Caco-2 (cell line): ENCODE measurements at regions not wholly inside any gene's neighbourhood (a gene's known extent, or its start where the extent isn't known, plus 50 kb on each side); places are given as distances from the start of the nearest gene placed in this dataset.
A peak's percentile ranks its signal among the peaks of the same experiment; 100 is the strongest.
"Not testable (repeated sequence)": the region's sequence is repeated elsewhere in the genome, so short reads cannot be mapped to it uniquely, and the experiment has no call there.

Source experiments
- BruUV-seq: library from RNA; stranded (reverse); fragments of 400-500 nt; replicated peaks from 2 replicates; lab custom pipeline; 2021; lab: Mats Ljungman, UMichigan
- CTCF ChIA-PET: fragments of 300-600 bp; sonication (Branson Sonifier 250); formaldehyde crosslinking; loops from one replicate; lab custom pipeline; 2022; ENCODE audit warnings: antibody characterized with exemption; lab: Charles Lee
- POLR2A ChIA-PET: fragments of 300-600 bp; sonication (Branson Sonifier 250); formaldehyde crosslinking; loops from one replicate; lab custom pipeline; 2022; ENCODE audit warnings: antibody characterized with exemption; lab: Charles Lee
- DNase-seq, 2 experiments: peaks; one replicate each; pipeline versions ENCODE4 v3.0.0 to v3.0.0-alpha.2; 2020 to 2022
- H3K27me3 ChIP-seq: replicated peaks from 2 replicates; pipeline ENCODE4 v1.6.0; 2011; ENCODE audit warnings: low read length; ENCODE audit not compliant: control insufficient read depth, insufficient read depth
- H3K36me3 ChIP-seq: 2 replicates; pipeline ENCODE4 v1.5.1; 2011; ENCODE audit warnings: low read length; ENCODE audit not compliant: control insufficient read depth, insufficient read depth
- H3K4me1 ChIP-seq: fragments of 250-450 bp; sonication (Bioruptor Pico); 2 replicates; pipeline ENCODE4 v1.5.1; 2020; ENCODE audit warnings: mild to moderate bottlenecking
- H3K4me3 ChIP-seq: 2 replicates; pipeline ENCODE4 v1.5.1; 2011; ENCODE audit warnings: low read depth, mild to moderate bottlenecking, control low read depth, low read length
- H3K9me3 ChIP-seq: fragments of 250-450 bp; sonication (Bioruptor Pico); 2 replicates; pipeline ENCODE4 v1.5.1; 2020; ENCODE audit warnings: mild to moderate bottlenecking, moderate library complexity
- H3K27ac Mint-ChIP-seq: one replicate; pipeline ENCODE4 v1.8.0; 2022; ENCODE audit warnings: mixed read lengths; ENCODE audit not compliant: unreplicated experiment
- H3K27me3 Mint-ChIP-seq: one replicate; pipeline ENCODE4 v1.8.0; 2022; ENCODE audit warnings: mixed read lengths; ENCODE audit not compliant: insufficient read depth, unreplicated experiment
- H3K36me3 Mint-ChIP-seq: one replicate; pipeline ENCODE4 v1.8.0; 2022; ENCODE audit warnings: mild to moderate bottlenecking, mixed read lengths; ENCODE audit not compliant: insufficient read depth, unreplicated experiment
- H3K4me1 Mint-ChIP-seq: one replicate; pipeline ENCODE4 v1.8.0; 2022; ENCODE audit warnings: low read depth, mixed read lengths; ENCODE audit not compliant: unreplicated experiment
- H3K4me3 Mint-ChIP-seq: one replicate; pipeline ENCODE4 v1.8.0; 2022; ENCODE audit warnings: mild to moderate bottlenecking, moderate library complexity, mixed read lengths; ENCODE audit not compliant: unreplicated experiment
- H3K9me3 Mint-ChIP-seq: one replicate; pipeline ENCODE4 v1.8.0; 2022; ENCODE audit warnings: mixed read lengths; ENCODE audit not compliant: unreplicated experiment
- intact Hi-C: fragments of 100-400 bp; cut with micrococcal nuclease; formaldehyde crosslinking; loops from one replicate; pipeline ENCODE4 v1.10.0; 2022; ENCODE audit not compliant: unreplicated experiment
- TF ChIP-seq, protein P1 (sequence below), 2 experiments: fragments of 200-600 bp in 1 of 2; IDR thresholded peaks; 1 replicate in 1 of 2; 2 replicates in 1 of 2; pipeline versions ENCODE4 v1.5.1 to v1.8.0; 2011 to 2022; ENCODE audit warnings: antibody characterized with exemption in 1 of 2, control low read depth in 1 of 2, inconsistent platforms in 1 of 2, low read depth in 1 of 2, low read length in 1 of 2, mild to moderate bottlenecking in 1 of 2, moderate library complexity in 1 of 2; ENCODE audit not compliant: insufficient read depth in 1 of 2, severe bottlenecking in 1 of 2, unreplicated experiment in 1 of 2

DNA sequence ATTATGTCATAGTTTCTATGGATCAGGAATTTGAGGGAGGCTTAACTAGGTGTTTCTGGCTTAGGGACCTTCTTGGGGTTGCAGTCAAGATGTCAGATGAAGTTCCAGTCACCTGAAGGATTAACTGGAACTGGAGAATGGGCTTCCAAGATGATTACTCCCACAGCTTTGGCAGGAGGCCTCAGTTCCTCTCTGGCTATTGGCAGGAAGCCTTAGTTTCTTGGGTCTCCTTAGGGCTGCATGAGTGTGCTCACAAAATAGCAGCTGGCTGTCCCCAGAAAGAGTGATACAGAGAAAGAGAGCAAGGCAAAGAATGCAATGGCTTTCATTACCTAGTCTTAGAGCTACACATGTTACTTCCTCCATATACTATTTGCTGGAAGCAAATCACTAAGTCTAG, 138.1 kb upstream of the TLE4 start:
- Histone ChIP-seq H3K4me1 (no peaks in the 10 kb centered on the region), H3K4me3 (no peak overlapping the region), H3K9me3 (no peaks in the 10 kb centered on the region), H3K36me3 (no peaks in the 10 kb centered on the region), H3K27me3 (no peaks in the 10 kb centered on the region)
- Mint-ChIP-seq H3K9me3 (no peaks in the 10 kb centered on the region), H3K27ac (no peak overlapping the region), H3K4me1 (no peaks in the 10 kb centered on the region), H3K36me3 (no peaks in the 10 kb centered on the region), H3K27me3 (no peaks in the 10 kb centered on the region), H3K4me3 (no peak overlapping the region)
- POLR2A ChIA-PET, result no interaction called here
- BruUV-seq, result no TSS peak
- DNase-seq, result no peak
- TF ChIP-seq, protein P1, sequence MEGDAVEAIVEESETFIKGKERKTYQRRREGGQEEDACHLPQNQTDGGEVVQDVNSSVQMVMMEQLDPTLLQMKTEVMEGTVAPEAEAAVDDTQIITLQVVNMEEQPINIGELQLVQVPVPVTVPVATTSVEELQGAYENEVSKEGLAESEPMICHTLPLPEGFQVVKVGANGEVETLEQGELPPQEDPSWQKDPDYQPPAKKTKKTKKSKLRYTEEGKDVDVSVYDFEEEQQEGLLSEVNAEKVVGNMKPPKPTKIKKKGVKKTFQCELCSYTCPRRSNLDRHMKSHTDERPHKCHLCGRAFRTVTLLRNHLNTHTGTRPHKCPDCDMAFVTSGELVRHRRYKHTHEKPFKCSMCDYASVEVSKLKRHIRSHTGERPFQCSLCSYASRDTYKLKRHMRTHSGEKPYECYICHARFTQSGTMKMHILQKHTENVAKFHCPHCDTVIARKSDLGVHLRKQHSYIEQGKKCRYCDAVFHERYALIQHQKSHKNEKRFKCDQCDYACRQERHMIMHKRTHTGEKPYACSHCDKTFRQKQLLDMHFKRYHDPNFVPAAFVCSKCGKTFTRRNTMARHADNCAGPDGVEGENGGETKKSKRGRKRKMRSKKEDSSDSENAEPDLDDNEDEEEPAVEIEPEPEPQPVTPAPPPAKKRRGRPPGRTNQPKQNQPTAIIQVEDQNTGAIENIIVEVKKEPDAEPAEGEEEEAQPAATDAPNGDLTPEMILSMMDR (IDR thresholded peaks at IDR 0.05; ENCODE audit: insufficient read depth in 1 of 2, low read depth in 1 of 2, low read length in 1 of 2, severe bottlenecking in 1 of 2, unreplicated experiment in 1 of 2), result no peak
- intact Hi-C loops, result no loop called here
- CTCF ChIA-PET, result no interaction called here

DNA sequence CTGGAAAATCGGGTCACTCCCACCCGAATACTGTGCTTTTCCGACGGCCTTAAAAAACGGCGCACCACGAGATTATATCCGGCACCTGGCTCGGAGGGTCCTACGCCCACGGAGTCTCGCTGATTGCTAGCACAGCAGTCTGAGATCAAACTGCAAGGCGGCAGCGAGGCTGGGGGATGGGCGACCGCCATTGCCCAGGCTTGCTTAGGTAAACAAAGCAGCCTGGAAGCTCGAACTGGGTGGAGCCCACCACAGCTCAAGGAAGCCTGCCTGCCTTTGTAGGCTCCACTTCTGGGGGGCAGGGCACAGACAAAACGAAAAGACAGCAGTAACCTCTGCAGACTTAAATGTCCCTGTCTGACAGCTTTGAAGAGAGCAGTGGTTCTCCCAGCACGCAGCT, 132.5 kb upstream of the TLE4 start:
- DNase-seq, H3K4me1 Mint-ChIP-seq, H3K4me1 ChIP-seq, intact Hi-C loops, BruUV-seq, H3K27ac Mint-ChIP-seq, H3K36me3 ChIP-seq, H3K27me3 Mint-ChIP-seq, H3K36me3 Mint-ChIP-seq, H3K27me3 ChIP-seq, CTCF ChIA-PET, H3K4me3 ChIP-seq, H3K9me3 ChIP-seq, H3K9me3 Mint-ChIP-seq, POLR2A ChIA-PET: not testable (repeated sequence)
- H3K4me3 Mint-ChIP-seq, result peak overlapping the region; percentile 29

DNA sequence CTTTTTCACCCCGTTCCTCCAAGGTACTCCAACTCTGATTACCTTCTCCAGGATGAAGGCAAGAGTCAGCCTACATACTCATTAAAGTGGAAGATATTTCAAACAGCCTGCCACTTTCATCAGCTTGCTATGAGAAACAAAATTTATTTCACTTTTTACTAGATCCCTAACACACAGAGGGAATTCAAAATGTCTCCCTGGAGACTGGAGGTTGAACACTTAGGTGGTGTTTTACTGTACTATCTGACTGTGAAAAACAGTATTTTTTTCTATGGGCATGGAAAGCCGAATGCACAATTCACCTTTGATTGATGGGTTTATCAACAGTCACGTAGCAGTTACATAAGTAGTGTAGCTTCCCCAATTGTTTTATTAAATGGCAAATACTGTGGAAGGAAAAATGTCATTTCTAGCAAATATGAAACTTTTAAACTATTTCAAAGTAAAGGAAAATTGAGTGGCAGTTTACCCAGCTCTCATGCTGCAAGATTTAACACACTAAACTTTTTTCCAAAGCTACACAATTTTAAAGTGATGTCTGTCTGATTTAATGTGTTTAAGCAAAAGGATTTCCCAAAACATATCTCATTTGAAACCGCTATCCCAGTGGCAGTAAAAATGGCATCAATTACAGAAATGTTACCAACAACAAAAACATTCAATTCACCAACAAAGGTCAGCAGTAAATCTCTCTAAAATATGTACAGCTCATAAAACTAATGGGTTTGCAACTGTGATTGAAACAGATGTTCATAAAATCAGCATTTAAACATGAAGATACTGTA, 125.0 kb upstream of the TLE4 start:
- ChIA-PET CTCF (no interaction called here), POLR2A (no interaction called here)
- no peak overlapping the region for H3K4me3 Mint-ChIP-seq
- H3K27ac Mint-ChIP-seq, result no peak overlapping the region
- no peaks in the 10 kb centered on the region for H3K4me1 Mint-ChIP-seq
- no TSS peak for BruUV-seq
- no peaks in the 10 kb centered on the region for H3K27me3 ChIP-seq
- no peaks in the 10 kb centered on the region for H3K9me3 Mint-ChIP-seq
- H3K36me3 ChIP-seq, result no peaks in the 10 kb centered on the region
- H3K36me3 Mint-ChIP-seq, result no peaks in the 10 kb centered on the region
- no peaks in the 10 kb centered on the region for H3K27me3 Mint-ChIP-seq
- H3K4me3 ChIP-seq, result no peak overlapping the region
- no peaks in the 10 kb centered on the region for H3K4me1 ChIP-seq
- H3K9me3 ChIP-seq, result no peaks in the 10 kb centered on the region
- DNase-seq, result no peak
- intact Hi-C loops, result no loop called here
- TF ChIP-seq, protein P1 (IDR thresholded peaks at IDR 0.05; ENCODE audit: insufficient read depth in 1 of 2, low read depth in 1 of 2, low read length in 1 of 2, severe bottlenecking in 1 of 2, unreplicated experiment in 1 of 2), result no peak
